Stimulated activated CD8-positive, alpha-beta memory T cell treated with anti-CD3 and anti-CD28 coated beads, Interleukin-7, amount 100 ng/mL, for 4 hours (primary cell): ENCODE measurements at regions not wholly inside any gene's neighbourhood (a gene's known extent, or its start where the extent isn't known, plus 50 kb on each side); places are given as distances from the start of the nearest gene placed in this dataset.

Source experiments
- DNase-seq, 2 donors: peaks; one replicate each; pipeline ENCODE4 v3.0.0-alpha.2; 2020; ENCODE audit warnings: low read depth in 2 of 2

DNA sequence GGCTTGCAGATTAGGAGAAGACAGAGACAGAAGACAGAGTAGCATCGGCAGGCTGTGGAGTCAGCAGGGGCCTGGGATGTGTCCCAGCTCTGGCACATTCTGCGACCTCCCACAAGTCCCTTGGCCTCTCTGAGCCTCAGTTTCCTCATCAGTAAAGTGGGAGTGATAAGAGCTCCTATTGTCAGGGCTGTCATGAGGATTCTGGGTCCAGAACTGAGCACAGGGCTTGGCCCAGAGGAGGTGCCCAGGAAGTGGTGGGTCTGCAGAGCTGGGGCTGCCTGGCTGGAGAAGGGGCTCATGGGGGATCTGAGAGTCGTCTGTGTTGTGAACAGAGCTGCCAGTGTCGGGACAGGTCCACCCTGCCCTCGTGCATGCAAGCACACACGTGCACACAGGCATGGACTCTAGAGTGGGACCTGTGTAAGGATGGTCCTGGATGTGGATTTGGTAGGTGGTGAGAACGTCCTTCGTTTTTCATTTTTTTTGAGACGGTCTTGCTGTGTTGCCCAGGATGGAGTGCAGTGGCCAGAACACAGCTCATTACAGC, 262.9 kb downstream of the PTPRU start:
- DNase-seq, result no peak

- DNase-seq, result no peak
Measured at GRCh38 chr1:29498126-29499103, 262.1 kb downstream of the PTPRU start.

- DNase-seq, result no peak
Measured at GRCh38 chr1:29497395-29498125, 261.2 kb downstream of the PTPRU start.

DNA sequence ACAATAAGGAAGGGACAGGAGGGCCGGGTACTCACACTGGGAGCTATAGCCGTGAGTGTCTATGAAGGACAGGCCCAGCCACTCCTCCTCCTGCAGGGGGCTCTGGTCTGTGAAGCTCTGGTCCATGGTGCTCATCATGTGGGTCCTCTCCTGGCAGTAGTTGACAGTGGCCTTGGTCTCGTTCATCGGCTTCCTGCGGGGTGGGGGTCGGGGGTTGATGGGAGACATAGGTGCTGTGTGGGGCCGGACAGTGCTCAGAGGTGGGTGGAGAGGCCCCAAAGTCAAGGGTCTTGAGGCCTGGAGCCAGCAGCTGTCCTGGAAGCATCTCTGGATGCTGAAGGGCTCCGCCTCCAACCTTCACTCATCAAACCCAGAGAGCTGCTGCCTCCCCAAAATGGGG, 260.4 kb downstream of the PTPRU start:
- no peak for DNase-seq

DNA sequence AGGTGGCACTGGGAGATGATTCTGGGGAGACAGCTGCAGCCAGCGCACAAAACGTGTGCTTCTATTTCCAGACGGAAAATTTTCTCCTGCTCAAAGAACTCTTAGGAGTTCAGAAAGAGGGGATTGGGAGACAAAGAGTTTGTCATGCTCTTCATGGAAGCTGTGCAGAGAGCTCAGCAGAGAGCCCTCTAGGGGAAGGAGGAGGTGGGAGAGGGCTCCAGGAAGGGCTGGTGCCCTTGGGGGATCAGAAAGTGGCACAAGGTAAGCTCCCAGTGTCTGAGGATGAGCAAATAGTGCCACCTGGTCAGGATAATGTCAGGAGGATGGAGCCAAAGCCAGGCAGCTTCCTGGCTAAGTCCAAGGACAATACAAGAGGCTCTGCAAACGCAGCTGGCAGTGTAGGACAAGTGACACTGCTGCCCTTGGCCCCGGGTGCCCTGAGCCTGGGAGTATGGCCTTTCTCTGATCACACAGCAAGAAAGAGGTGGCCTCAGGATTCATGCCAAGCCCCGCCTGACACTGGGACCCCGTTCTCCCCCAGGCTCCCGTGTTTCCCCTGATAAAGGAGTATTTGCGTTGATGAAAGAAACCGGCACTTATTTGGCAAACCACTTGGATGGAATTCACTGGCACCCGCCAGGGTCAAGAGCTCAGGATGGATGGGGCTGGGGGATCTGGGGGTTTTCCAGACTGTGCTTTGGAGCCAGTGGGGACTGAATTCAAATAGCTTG, 254.0 kb downstream of the PTPRU start:
- DNase-seq, result no peak

DNA sequence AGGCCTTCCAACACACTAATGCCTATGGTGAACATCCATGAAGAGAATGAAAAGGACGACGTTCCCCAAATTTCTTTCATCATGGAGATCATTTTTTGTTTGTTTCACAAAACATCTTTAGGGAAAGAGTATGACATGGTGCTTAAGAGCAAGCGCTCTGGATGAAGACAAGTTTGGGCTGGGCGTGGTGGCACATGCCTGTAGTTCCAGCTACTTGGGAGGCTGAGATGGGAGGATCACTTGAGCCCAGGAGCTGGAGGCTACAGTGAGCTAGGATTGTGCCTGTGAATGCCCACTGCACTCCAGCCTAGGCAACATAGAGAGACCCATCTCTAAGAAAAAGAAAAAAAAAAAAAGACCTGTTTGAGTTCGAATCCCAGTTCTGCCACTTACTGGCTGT, 253.1 kb downstream of the PTPRU start:
- DNase-seq, result no peak

- DNase-seq, result no peak
Measured at GRCh38 chr1:29488794-29489311, 252.5 kb downstream of the PTPRU start.

DNA sequence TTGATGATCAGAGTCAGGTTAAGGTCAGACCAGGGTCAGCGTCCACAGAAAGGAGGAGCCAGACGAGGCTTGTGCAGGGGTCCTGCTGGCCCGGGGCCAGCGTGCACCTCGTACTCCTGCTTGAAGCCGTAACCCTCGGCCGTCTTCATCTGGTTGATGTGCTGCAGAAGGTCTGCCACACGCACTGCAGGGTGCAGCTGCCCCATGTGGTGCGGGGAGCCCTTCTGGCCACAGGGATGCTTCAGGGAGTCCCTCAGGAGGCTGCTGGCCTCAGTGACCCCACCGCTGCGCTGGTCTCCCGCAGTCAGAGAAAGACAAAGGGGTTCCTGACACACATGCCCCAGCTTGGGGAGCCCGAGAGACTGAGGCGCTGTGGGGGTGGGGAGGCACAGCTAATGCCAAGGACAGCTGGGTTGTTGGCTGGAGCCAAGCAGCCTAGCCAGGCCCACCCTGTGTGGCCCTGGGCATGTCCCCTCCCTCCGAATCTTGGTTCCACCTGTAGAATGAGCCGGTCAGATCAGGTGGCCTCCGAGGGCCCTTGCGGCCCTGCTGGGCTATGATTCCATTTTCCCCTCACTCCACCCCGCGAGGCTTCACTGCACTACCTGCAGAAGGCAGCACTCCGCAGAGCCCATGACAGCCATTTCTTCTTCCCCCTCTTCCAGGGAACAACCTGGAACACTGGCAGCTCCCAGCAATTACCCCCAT, 251.9 kb downstream of the PTPRU start:
- DNase-seq, result no peak

- no peak for DNase-seq
Measured at GRCh38 chr1:29487291-29487690, 251.0 kb downstream of the PTPRU start.

GRCh38 chr1:29485096-29485925, 249.0 kb downstream of the PTPRU start:
- no peak for DNase-seq

DNA sequence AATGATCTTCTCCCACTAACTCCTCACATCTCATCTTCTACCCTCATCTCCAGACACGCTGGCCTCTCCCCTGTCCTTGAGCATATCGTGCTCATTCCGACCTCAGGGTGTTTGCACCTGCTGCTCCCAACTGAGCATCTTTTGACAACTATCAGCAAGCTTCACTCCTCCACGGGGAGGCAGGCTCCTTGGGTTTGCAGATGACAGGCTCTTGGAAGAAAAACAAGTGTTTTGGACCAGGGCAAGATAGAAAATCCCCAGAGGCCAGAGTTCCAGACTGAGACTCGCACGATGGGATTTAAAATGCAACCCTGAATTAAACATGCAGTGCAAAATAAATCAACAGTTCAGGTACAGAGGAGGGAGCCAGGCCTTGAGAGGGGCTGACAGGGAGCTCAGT, 246.7 kb downstream of the PTPRU start:
- no peak for DNase-seq

DNA sequence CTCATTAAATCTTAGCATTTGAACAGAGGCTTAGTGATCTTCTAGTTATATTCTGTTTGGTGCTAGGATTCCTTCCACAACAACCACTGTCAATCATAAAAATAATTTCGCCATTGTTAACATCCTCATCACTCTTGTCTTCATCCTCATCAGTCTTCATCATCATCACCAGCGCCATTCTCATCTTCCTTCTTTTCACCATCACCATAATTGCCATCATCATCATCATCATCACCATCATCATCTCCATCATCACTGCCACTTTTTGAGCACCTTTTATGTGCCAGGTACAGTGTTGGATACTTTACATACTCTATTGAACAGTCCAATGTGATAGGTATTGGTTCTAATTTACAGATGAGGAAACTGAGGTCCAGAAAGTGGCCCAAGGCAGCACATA, 245.7 kb downstream of the PTPRU start:
- DNase-seq, result no peak

- no peak for DNase-seq
Measured at GRCh38 chr1:29481031-29481430, 244.7 kb downstream of the PTPRU start.

GRCh38 chr1:29478879-29479278, 242.6 kb downstream of the PTPRU start:
- DNase-seq, result no peak

- no peak for DNase-seq
Measured at GRCh38 chr1:29478151-29478791, 241.9 kb downstream of the PTPRU start.

DNA sequence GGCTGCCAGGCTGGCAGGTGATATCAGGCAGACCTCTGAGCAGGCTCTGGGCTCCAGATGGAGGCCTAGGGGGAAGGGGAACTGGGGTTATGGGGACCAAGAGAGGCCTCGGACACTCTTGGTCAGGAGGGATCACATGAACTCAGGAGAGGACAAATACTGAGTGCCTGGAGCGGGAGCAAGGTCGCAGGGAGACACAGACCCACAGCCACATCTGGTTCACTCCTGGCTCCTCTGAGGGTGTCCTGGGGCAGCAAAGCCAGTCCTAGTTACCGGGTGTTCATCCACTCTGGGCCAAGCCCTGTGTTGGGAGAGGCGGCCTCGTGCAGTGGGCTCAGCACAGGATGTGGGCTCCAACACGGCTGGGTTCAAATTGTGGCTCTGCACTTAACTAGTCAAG, 239.0 kb downstream of the PTPRU start:
- DNase-seq, result no peak

- DNase-seq, result no peak
Measured at GRCh38 chr1:29474274-29475244, 238.2 kb downstream of the PTPRU start.

DNA sequence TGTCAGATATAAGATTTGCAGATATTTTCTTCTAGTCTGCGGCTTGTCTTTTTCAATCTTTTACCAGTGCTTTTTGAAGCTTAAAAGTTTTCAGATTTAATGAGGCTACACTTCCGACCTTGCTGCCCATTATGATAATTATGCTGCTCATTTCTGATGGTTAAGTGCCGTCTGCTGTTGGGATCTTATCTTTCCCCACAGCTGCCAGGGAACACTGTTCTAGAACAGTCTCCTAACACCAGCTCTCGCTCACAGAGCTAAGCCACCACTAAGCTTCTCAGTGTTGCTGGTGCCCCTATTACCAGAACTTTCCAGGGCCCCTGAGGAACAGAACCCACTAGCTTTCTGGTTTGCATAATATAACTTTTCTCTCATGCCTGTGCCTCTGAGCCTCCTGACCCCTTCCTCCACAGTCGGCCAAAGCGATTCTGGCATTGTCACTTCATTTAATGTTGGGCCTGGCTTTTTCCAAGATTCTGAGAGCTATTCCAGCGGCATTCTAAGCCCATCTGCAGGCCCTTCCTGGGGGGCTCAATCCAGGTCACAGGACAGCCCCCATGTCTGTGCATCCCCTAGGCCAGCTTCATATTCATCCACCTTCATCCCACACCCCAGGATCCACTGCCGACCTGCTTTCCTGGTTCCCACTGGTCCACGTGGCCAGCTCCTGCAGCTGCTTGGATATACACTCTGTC, 237.0 kb downstream of the PTPRU start:
- DNase-seq, result no peak
